Ascending aorta (tissue), 2 donors: ENCODE measurements at regions not wholly inside any gene's neighbourhood (a gene's known extent, or its start where the extent isn't known, plus 50 kb on each side); places are given as distances from the start of the nearest gene placed in this dataset.
"Not testable (repeated sequence)": the region's sequence is repeated elsewhere in the genome, so short reads cannot be mapped to it uniquely, and the experiment has no call there.

Experiments used
- DNase-seq, 2 donors: peaks; one replicate each; pipeline ENCODE4 v3.0.0-alpha.2; 2019; ENCODE audit warnings: low spot score in 2 of 2
- H3K27ac ChIP-seq, 2 donors: fragments of 200-600 bp; sonication (generic); one replicate each; pipeline ENCODE4 v1.5.1; 2016 to 2017; ENCODE audit warnings: mild to moderate bottlenecking in 1 of 2
- H3K27me3 ChIP-seq: fragments of 200-600 bp; sonication (generic); one replicate; pipeline ENCODE4 v1.5.1; 2017
- H3K36me3 ChIP-seq, 2 donors: fragments of 200-600 bp; sonication (generic); one replicate each; pipeline ENCODE4 v1.5.1; 2016
- H3K4me1 ChIP-seq, 2 donors: fragments of 200-600 bp; sonication (generic); one replicate each; pipeline ENCODE4 v1.5.1; 2016 to 2017; ENCODE audit warnings: mild to moderate bottlenecking in 1 of 2
- H3K4me3 ChIP-seq, 2 donors: fragments of 200-600 bp; sonication (generic); one replicate each; pipeline ENCODE4 v1.5.1; 2016 to 2017; ENCODE audit warnings: mild to moderate bottlenecking in 1 of 2
- H3K9me3 ChIP-seq, 2 donors: fragments of 200-600 bp; sonication (generic); one replicate each; pipeline ENCODE4 v1.5.1; 2016
- CTCF ChIP-seq, 3 experiments: fragments of 200-600 bp in 2 of 3; fragments of 450-650 bp in 1 of 3; sonication (generic) in 2 of 3; IDR thresholded peaks; one replicate each; pipeline ENCODE4 v1.5.1; 2016 to 2019; ENCODE audit warnings: antibody characterized with exemption in 3 of 3, mild to moderate bottlenecking in 1 of 3, moderate library complexity in 1 of 3
- intact Hi-C: fragments of 100-400 bp; cut with DNase I; formaldehyde crosslinking; loops from one replicate; pipeline ENCODE4 v1.15.1; 2023

GRCh38 chr2:16218161-16218560 is 277.8 kb downstream of the MYCN start:
- no peaks in the 10 kb centered on the region for H3K9me3 ChIP-seq
- H3K4me3 ChIP-seq: no peak overlapping the region
- no peaks in the 10 kb centered on the region for H3K27me3 ChIP-seq
- H3K4me1 ChIP-seq: no peaks in the 10 kb centered on the region
- no peak overlapping the region for H3K27ac ChIP-seq
- no peak for DNase-seq
- no peak for TF ChIP-seq CTCF (IDR thresholded peaks at IDR 0.05)
- no peaks in the 10 kb centered on the region for H3K36me3 ChIP-seq
- intact Hi-C loops: no loop called here

- H3K36me3 ChIP-seq, H3K4me1 ChIP-seq, H3K9me3 ChIP-seq, H3K27me3 ChIP-seq, H3K27ac ChIP-seq, intact Hi-C loops, DNase-seq, H3K4me3 ChIP-seq: not testable (repeated sequence)
Measured at GRCh38 chr2:16217741-16218140, 277.4 kb downstream of the MYCN start.

GRCh38 chr2:16217291-16217690 is 276.9 kb downstream of the MYCN start:
- H3K4me3 ChIP-seq: no peak overlapping the region
- intact Hi-C loops: no loop called here
- no peak overlapping the region for H3K27ac ChIP-seq
- no peaks in the 10 kb centered on the region for H3K4me1 ChIP-seq
- DNase-seq: no peak
- no peaks in the 10 kb centered on the region for H3K27me3 ChIP-seq
- TF ChIP-seq CTCF (IDR thresholded peaks at IDR 0.05): no peak
- H3K36me3 ChIP-seq: no peaks in the 10 kb centered on the region
- no peaks in the 10 kb centered on the region for H3K9me3 ChIP-seq

GRCh38 chr2:16216558-16216945 is 276.2 kb downstream of the MYCN start:
- Histone ChIP-seq H3K9me3 (no peaks in the 10 kb centered on the region), H3K27ac (no peak overlapping the region), H3K36me3 (no peaks in the 10 kb centered on the region), H3K4me1 (no peaks in the 10 kb centered on the region), H3K4me3 (no peak overlapping the region), H3K27me3 (no peaks in the 10 kb centered on the region)
- no peak for TF ChIP-seq CTCF (IDR thresholded peaks at IDR 0.05)
- intact Hi-C loops: no loop called here
- no peak for DNase-seq

- Histone ChIP-seq H3K4me1 (no peaks in the 10 kb centered on the region), H3K4me3 (no peak overlapping the region), H3K27me3 (no peaks in the 10 kb centered on the region), H3K27ac (no peak overlapping the region), H3K9me3 (no peaks in the 10 kb centered on the region), H3K36me3 (no peaks in the 10 kb centered on the region)
- DNase-seq: no peak
- intact Hi-C loops: no loop called here
- TF ChIP-seq CTCF (IDR thresholded peaks at IDR 0.05): no peak
Measured at GRCh38 chr2:16215902-16216557, 275.7 kb downstream of the MYCN start.

GRCh38 chr2:16214861-16215260 is 274.5 kb downstream of the MYCN start:
- no peak for TF ChIP-seq CTCF (IDR thresholded peaks at IDR 0.05)
- Histone ChIP-seq H3K4me1 (no peaks in the 10 kb centered on the region), H3K27me3 (no peaks in the 10 kb centered on the region), H3K27ac (no peak overlapping the region), H3K9me3 (no peaks in the 10 kb centered on the region), H3K36me3 (no peaks in the 10 kb centered on the region), H3K4me3 (no peak overlapping the region)
- intact Hi-C loops: no loop called here
- DNase-seq: no peak
